Transverse colon (tissue), 4 donors: ENCODE measurements at regions not wholly inside any gene's neighbourhood (a gene's known extent, or its start where the extent isn't known, plus 50 kb on each side); places are given as distances from the start of the nearest gene placed in this dataset.

ENCODE experiments used
- DNase-seq: peaks from one replicate; pipeline ENCODE4 v3.0.0-alpha.2; 2019
- H3K27ac ChIP-seq, 4 donors: fragments of 200-600 bp; sonication (generic); 2 replicates each; pipeline ENCODE4 v1.5.1; 2016 to 2018; ENCODE audit warnings: inconsistent platforms in 4 of 4
- H3K27me3 ChIP-seq: fragments of 200-600 bp; sonication (generic); 2 replicates; pipeline ENCODE4 v1.5.1; 2017; ENCODE audit warnings: inconsistent platforms
- H3K36me3 ChIP-seq, 4 donors: fragments of 200-600 bp; sonication (generic); 2 replicates each; pipeline ENCODE4 v1.5.1; 2017 to 2019; ENCODE audit warnings: inconsistent platforms in 4 of 4
- H3K4me1 ChIP-seq, 4 donors: fragments of 200-600 bp; sonication (generic); 2 replicates each; pipeline ENCODE4 v1.5.1; 2017 to 2020; ENCODE audit warnings: inconsistent platforms in 4 of 4
- H3K4me3 ChIP-seq, 4 donors: fragments of 200-600 bp; sonication (generic); 1 replicate in 1 of 4; 2 replicates in 3 of 4; pipeline versions ENCODE4 v1.5.1 to v1.6.1; 2017 to 2019; ENCODE audit warnings: inconsistent platforms in 4 of 4
- H3K9me3 ChIP-seq, 2 donors: fragments of 200-600 bp; sonication (generic); 2 replicates each; pipeline ENCODE4 v1.5.1; 2017 to 2019; ENCODE audit warnings: inconsistent platforms in 2 of 2
- CTCF ChIP-seq, 5 experiments: fragments of 200-600 bp in 3 of 5; fragments of 450-650 bp in 2 of 5; sonication (generic) in 3 of 5; IDR thresholded peaks; 1 replicate in 2 of 5; 2 replicates in 3 of 5; pipeline ENCODE4 v1.5.1; 2016 to 2017; ENCODE audit warnings: antibody characterized with exemption in 5 of 5, inconsistent platforms in 3 of 5, mild to moderate bottlenecking in 2 of 5, moderate library complexity in 1 of 5
- EP300 ChIP-seq: sonication (generic); formaldehyde crosslinking; IDR thresholded peaks from one replicate; pipeline ENCODE4 v1.6.1; 2017; ENCODE audit warnings: antibody characterized with exemption, low read depth
- POLR2A ChIP-seq: fragments of 450-650 bp; IDR thresholded peaks from one replicate; pipeline ENCODE4 v1.6.1; 2016; ENCODE audit warnings: antibody characterized with exemption, mild to moderate bottlenecking, moderate library complexity
- POLR2AphosphoS5 ChIP-seq, 3 donors: sonication (generic); formaldehyde crosslinking; IDR thresholded peaks; one replicate each; pipeline ENCODE4 v1.6.1; 2016; ENCODE audit warnings: antibody characterized with exemption in 3 of 3
- WGBS, 2 donors: methylation state at CpG; one replicate each; pipeline ENCODE4 v1.1.5; 2018; ENCODE audit warnings: low coverage in 1 of 2; 5-methylcytosine and 5-hydroxymethylcytosine counted together
- in situ Hi-C, 4 donors: fragments of 200-750 bp; cut with MboI; loops; one replicate each; pipeline versions ENCODE4 v1.15.0 to v1.15.1; 2017; ENCODE audit warnings: low sequenced_read_pairs in 3 of 4, low pct_ligation_motif_present in 1 of 4, low pct_unique_long_range_greater_than_20kb in 1 of 4
- intact Hi-C: fragments of 100-400 bp; cut with DNase I; formaldehyde crosslinking; loops from one replicate; pipeline ENCODE4 v1.15.1; 2023; ENCODE audit warnings: low total_unique reads

GRCh38 chr9:26331223-26331622, 561.4 kb downstream of the CAAP1 start:
- Histone ChIP-seq H3K27ac (peak overlapping the region in 2 of 4 donors; percentile 7 to 38), H3K4me1 (peaks cover 0 to 26% (median 8%) of the 10 kb centered on the region in 4 donors), H3K27me3 (no peaks in the 10 kb centered on the region), H3K9me3 (no peaks in the 10 kb centered on the region), H3K36me3 (no peaks in the 10 kb centered on the region), H3K4me3 (no peak overlapping the region)
- 93 to 94% methylated on average over 3 of the region's 3 CpGs for WGBS, 2 donors
- in situ Hi-C loops (loop anchor here in 1 of 4 donors (25.0 kb wide), 1 partner anchor 369 kb away; no protein-coding TSS in a partner anchor), intact Hi-C loops (no loop called here)
- DNase-seq, result no peak
- TF ChIP-seq CTCF (IDR thresholded peaks at IDR 0.05), result no peak

- WGBS, 2 donors, result 25% methylated on average over 3 of the region's 3 CpGs; no CpG with 5 or more reads in 1 of the 2 donors
- intact Hi-C loops, result no loop called here
- Histone ChIP-seq H3K36me3 (no peaks in the 10 kb centered on the region), H3K4me1 (peaks cover 0 to 37% (median 8%) of the 10 kb centered on the region in 4 donors), H3K4me3 (no peak overlapping the region), H3K27me3 (no peaks in the 10 kb centered on the region), H3K27ac (peak overlapping the region in 1 of 4 donors; percentile 35), H3K9me3 (no peaks in the 10 kb centered on the region)
- in situ Hi-C loops, result loop anchor here in 1 of 4 donors (25.0 kb wide), 1 partner anchor 368 kb away; no protein-coding TSS in a partner anchor
- TF ChIP-seq EP300, result no peak
- TF ChIP-seq POLR2A, result no peak
- no peak for TF ChIP-seq POLR2AphosphoS5 (IDR thresholded peaks at IDR 0.05)
- TF ChIP-seq CTCF (IDR thresholded peaks at IDR 0.05), result no peak
- peak; percentile 36 for DNase-seq
Measured at GRCh38 chr9:26329974-26330373, 562.6 kb downstream of the CAAP1 start.

- 0 to 2% methylated on average over 3 of the region's 3 CpGs for WGBS, 2 donors
- no peaks in the 10 kb centered on the region for H3K9me3 ChIP-seq
- TF ChIP-seq POLR2A (no peak), CTCF (IDR thresholded peaks at IDR 0.05) (peak; percentile 63 to 84 (median 73))
- H3K36me3 ChIP-seq, result no peaks in the 10 kb centered on the region
- in situ Hi-C loops, result loop anchor here in 1 of 4 donors (25.0 kb wide), 1 partner anchor 364 kb away; no protein-coding TSS in a partner anchor
- peak; percentile 16 for DNase-seq
- H3K4me1 ChIP-seq, result peaks cover 0 to 42% (median 7%) of the 10 kb centered on the region in 4 donors
- H3K27ac ChIP-seq, result no peak overlapping the region
- intact Hi-C loops, result no loop called here
- no peaks in the 10 kb centered on the region for H3K27me3 ChIP-seq
- H3K4me3 ChIP-seq, result no peak overlapping the region
Measured at GRCh38 chr9:26326563-26326962, 566.0 kb downstream of the CAAP1 start.

- H3K9me3 ChIP-seq, result no peaks in the 10 kb centered on the region
- no peak overlapping the region for H3K4me3 ChIP-seq
- in situ Hi-C loops, result loop anchor here in 1 of 4 donors (25.0 kb wide), 1 partner anchor 363 kb away; no protein-coding TSS in a partner anchor
- H3K4me1 ChIP-seq, result peaks cover 0 to 31% (median 3%) of the 10 kb centered on the region in 4 donors
- H3K36me3 ChIP-seq, result no peaks in the 10 kb centered on the region
- no peak for DNase-seq
- TF ChIP-seq POLR2AphosphoS5 (IDR thresholded peaks at IDR 0.05) (no peak), POLR2A (no peak), CTCF (IDR thresholded peaks at IDR 0.05) (no peak)
- intact Hi-C loops, result no loop called here
- H3K27ac ChIP-seq, result no peak overlapping the region
- H3K27me3 ChIP-seq, result no peaks in the 10 kb centered on the region
Measured at GRCh38 chr9:26325444-26325829, 567.2 kb downstream of the CAAP1 start.
